ENCODE measurements at regions not wholly inside any gene's neighbourhood (a gene's known extent, or its start where the extent isn't known, plus 50 kb on each side); places are given as distances from the start of the nearest gene placed in this dataset.

DNA sequence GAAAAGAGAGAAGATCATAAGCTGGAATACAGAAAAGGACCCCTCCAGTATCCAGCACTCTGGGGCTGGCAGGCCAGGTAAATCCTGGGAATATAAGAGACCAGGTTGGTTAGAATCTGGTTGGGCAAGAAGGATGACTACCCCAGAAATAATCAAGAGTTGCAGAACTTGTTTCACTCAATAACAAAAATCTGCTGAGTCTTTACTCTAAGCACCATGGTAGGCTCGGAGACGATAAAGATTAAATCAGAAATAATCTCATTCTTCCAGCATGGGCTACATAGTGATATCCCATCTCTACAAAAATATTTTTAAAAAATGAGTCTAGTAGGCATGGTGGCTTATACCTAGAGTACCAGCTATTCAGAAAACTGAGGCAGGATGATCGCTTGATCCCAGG, 138.0 kb upstream of the KCNJ16 start:
- H3K9me3 ChIP-seq (ENCODE audit: control extremely low read depth in 1 of 5, control insufficient read depth in 4 of 5, insufficient read depth in 2 of 5, low read depth in 1 of 5, low read length in 4 of 5): peaks cover 0 to 2% (median 0%) of the 10 kb centered on the region in 5 experiments
- POLR2A ChIA-PET: interaction anchor here (0.5 kb wide), 1 partner anchor 97 kb away, joined by 3 read pairs; no protein-coding TSS in a partner anchor
- no peaks in the 10 kb centered on the region for H3K27me3 ChIP-seq (replicated peaks in 2 of 5; ENCODE audit: control insufficient read depth in 4 of 5, insufficient read depth in 5 of 5, low read length in 4 of 5)
- 100% methylated on average over 2 of the region's 3 CpGs for WGBS (ENCODE audit: insufficient coverage)
- H3K27ac ChIP-seq (ENCODE audit: insufficient read depth in 1 of 2, low read depth in 1 of 2, low read length in 2 of 2, poor library complexity in 1 of 2, severe bottlenecking in 2 of 2): no peak overlapping the region
- H3K4me1 ChIP-seq (ENCODE audit: control extremely low read depth in 1 of 4, control insufficient read depth in 4 of 4, insufficient read depth in 4 of 4, low read length in 3 of 4): no peaks in the 10 kb centered on the region
- no peaks in the 10 kb centered on the region for H3K36me3 ChIP-seq (ENCODE audit: control insufficient read depth in 4 of 4, insufficient read depth in 4 of 4, low read length in 3 of 4)
- H3K4me3 ChIP-seq (ENCODE audit: control insufficient read depth in 1 of 7, extremely low read depth in 1 of 7, insufficient read depth in 4 of 7, low read depth in 2 of 7, low read length in 6 of 7): no peak overlapping the region
- no peak for DNase-seq
- CTCF ChIA-PET: interaction anchor here (1.0 kb wide), 1 partner anchor 10 kb away, joined by 3 read pairs; no protein-coding TSS in a partner anchor

DNA sequence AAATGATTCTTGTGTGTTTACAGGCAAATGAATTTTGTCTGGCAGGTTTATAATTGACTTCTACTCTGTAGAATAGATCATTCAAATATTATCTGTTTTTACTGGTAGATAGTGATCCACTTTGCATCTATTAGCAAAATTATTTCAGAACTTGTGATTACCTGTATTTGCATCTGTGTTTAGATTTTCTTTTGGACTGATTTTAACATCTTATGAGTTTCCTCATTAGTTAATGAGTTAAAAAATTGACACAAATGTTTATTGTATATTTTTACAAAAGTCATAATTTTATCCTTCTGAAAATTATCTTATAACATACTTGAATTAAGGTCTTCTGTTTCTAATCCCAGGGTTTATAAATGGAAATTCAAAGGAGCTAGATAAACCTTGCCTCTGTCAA, 132.0 kb upstream of the KCNJ16 start:
- no peak overlapping the region for H3K4me3 ChIP-seq (ENCODE audit: control insufficient read depth in 1 of 7, extremely low read depth in 1 of 7, insufficient read depth in 4 of 7, low read depth in 2 of 7, low read length in 6 of 7)
- H3K27ac ChIP-seq (ENCODE audit: insufficient read depth in 1 of 2, low read depth in 1 of 2, low read length in 2 of 2, poor library complexity in 1 of 2, severe bottlenecking in 2 of 2): no peak overlapping the region
- H3K36me3 ChIP-seq (ENCODE audit: control insufficient read depth in 4 of 4, insufficient read depth in 4 of 4, low read length in 3 of 4): no peaks in the 10 kb centered on the region
- CTCF ChIA-PET: no interaction called here
- H3K4me1 ChIP-seq (ENCODE audit: control extremely low read depth in 1 of 4, control insufficient read depth in 4 of 4, insufficient read depth in 4 of 4, low read length in 3 of 4): peaks cover 0 to 11% (median 4%) of the 10 kb centered on the region in 4 experiments
- no peak for DNase-seq
- POLR2A ChIA-PET: no interaction called here
- H3K27me3 ChIP-seq (replicated peaks in 2 of 5; ENCODE audit: control insufficient read depth in 4 of 5, insufficient read depth in 5 of 5, low read length in 4 of 5): no peaks in the 10 kb centered on the region
- H3K9me3 ChIP-seq (ENCODE audit: control extremely low read depth in 1 of 5, control insufficient read depth in 4 of 5, insufficient read depth in 2 of 5, low read depth in 1 of 5, low read length in 4 of 5): no peaks in the 10 kb centered on the region

DNA sequence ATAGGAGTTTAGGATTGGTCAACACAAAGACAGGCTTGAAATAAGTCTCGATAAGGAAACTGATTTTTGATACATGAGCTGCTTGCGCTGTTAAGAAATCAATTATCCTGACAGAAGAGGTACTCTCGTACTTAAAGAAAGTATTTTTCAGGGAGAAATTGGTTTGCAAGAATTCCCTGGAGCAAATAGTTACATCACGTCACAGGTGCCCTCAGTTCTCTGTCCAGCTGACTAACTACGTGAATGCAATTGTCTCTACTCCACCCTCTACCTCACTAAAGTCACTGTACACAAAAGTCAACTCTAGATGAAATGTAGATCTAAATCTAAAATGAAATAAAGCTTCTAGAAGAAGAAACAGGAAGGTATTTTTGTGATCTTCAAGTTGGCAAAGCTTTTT, 130.6 kb upstream of the KCNJ16 start:
- CTCF ChIA-PET: interaction anchor here (0.6 kb wide), 1 partner anchor 91 kb away, joined by 3 read pairs; no protein-coding TSS in a partner anchor
- POLR2A ChIA-PET: no interaction called here
- no peaks in the 10 kb centered on the region for H3K27me3 ChIP-seq (replicated peaks in 2 of 5; ENCODE audit: control insufficient read depth in 4 of 5, insufficient read depth in 5 of 5, low read length in 4 of 5)

DNA sequence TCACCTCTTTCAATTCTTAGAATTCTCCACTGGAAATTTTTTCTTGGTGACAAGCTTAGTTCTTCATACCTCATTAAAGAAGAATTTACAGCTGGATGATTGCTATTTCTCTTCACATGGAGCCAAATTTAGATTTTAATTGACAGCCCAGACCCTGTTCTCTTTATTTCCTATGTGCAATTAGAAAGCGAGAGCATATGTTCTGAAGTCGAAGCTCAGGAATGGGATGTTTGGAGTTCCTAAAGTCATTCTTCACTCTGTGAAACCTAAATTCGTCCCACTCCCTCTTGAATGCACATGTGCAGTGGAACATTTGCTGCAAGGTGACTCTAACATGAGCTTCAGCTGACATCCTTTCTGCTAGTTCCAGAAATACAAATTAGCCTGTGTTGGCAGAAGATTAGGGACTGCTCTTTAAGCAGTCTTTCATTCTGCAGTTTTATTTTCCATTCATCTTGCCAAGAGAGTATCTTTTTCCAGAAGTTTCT, 129.3 kb upstream of the KCNJ16 start:
- Histone ChIP-seq H3K9me3 (ENCODE audit: control extremely low read depth in 1 of 5, control insufficient read depth in 4 of 5, insufficient read depth in 2 of 5, low read depth in 1 of 5, low read length in 4 of 5) (no peaks in the 10 kb centered on the region), H3K4me1 (ENCODE audit: control extremely low read depth in 1 of 4, control insufficient read depth in 4 of 4, insufficient read depth in 4 of 4, low read length in 3 of 4) (peaks cover 0 to 15% (median 4%) of the 10 kb centered on the region in 4 experiments), H3K36me3 (ENCODE audit: control insufficient read depth in 4 of 4, insufficient read depth in 4 of 4, low read length in 3 of 4) (no peaks in the 10 kb centered on the region), H3K27me3 (replicated peaks in 2 of 5; ENCODE audit: control insufficient read depth in 4 of 5, insufficient read depth in 5 of 5, low read length in 4 of 5) (no peaks in the 10 kb centered on the region), H3K27ac (ENCODE audit: insufficient read depth in 1 of 2, low read depth in 1 of 2, low read length in 2 of 2, poor library complexity in 1 of 2, severe bottlenecking in 2 of 2) (no peak overlapping the region), H3K4me3 (ENCODE audit: control insufficient read depth in 1 of 7, extremely low read depth in 1 of 7, insufficient read depth in 4 of 7, low read depth in 2 of 7, low read length in 6 of 7) (no peak overlapping the region)
- no peak for DNase-seq
- ChIA-PET CTCF (interaction anchor here (1.5 kb wide), 1 partner anchor 10 kb away, joined by 3 read pairs; no protein-coding TSS in a partner anchor), POLR2A (no interaction called here)
- WGBS (ENCODE audit: insufficient coverage): 93% methylated on average over 3 of the region's 3 CpGs

More for the DNA sequence above, 130.6 kb upstream of the KCNJ16 start:
- Histone ChIP-seq H3K9me3 (ENCODE audit: control extremely low read depth in 1 of 5, control insufficient read depth in 4 of 5, insufficient read depth in 2 of 5, low read depth in 1 of 5, low read length in 4 of 5) (no peaks in the 10 kb centered on the region), H3K27ac (ENCODE audit: insufficient read depth in 1 of 2, low read depth in 1 of 2, low read length in 2 of 2, poor library complexity in 1 of 2, severe bottlenecking in 2 of 2) (no peak overlapping the region), H3K4me1 (ENCODE audit: control extremely low read depth in 1 of 4, control insufficient read depth in 4 of 4, insufficient read depth in 4 of 4, low read length in 3 of 4) (peaks cover 0 to 12% (median 4%) of the 10 kb centered on the region in 4 experiments), H3K36me3 (ENCODE audit: control insufficient read depth in 4 of 4, insufficient read depth in 4 of 4, low read length in 3 of 4) (no peaks in the 10 kb centered on the region), H3K4me3 (ENCODE audit: control insufficient read depth in 1 of 7, extremely low read depth in 1 of 7, insufficient read depth in 4 of 7, low read depth in 2 of 7, low read length in 6 of 7) (no peak overlapping the region)
- WGBS (ENCODE audit: insufficient coverage): 97% methylated on average over 4 of the region's 5 CpGs
- DNase-seq: no peak

DNA sequence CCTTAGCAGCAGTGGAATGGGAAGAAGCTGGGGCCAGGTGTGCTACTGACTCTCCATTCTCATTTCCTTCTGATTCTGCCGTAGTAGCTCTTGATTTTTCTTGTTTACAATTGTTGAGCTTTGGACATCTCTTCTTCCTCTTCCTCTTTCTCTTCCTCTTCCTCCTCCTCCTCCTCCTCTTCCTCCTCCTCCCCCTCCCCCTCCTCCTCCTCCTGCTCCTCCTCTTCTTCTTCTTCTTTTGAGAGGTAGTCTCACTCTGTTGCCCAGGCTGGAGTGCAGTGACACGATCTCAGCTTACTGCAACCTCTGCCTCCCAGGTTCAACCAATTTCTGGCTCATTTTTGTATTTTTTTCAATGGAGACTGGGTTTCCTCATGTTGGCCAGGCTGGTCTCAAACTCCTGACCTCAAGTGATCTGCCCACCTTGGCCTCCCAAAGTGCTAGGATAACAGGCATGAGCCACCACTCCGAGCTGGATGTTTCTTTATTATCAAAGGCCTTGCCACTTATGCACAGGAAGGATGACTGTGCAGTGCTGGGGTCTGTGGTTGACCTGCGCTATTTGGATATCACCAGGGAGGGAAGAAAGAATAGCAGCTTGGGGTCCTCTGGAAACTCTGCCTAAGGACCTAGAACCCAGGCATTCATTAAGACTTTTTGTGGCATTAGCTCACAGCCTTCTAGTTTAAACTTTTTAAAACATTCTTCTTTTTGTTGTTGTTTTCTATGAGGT, 127.8 kb upstream of the KCNJ16 start:
- 40% methylated on average over 2 of the region's 4 CpGs for WGBS (ENCODE audit: insufficient coverage)
- Histone ChIP-seq H3K36me3 (ENCODE audit: control insufficient read depth in 4 of 4, insufficient read depth in 4 of 4, low read length in 3 of 4) (no peaks in the 10 kb centered on the region), H3K4me1 (ENCODE audit: control extremely low read depth in 1 of 4, control insufficient read depth in 4 of 4, insufficient read depth in 4 of 4, low read length in 3 of 4) (peaks cover 0 to 15% (median 4%) of the 10 kb centered on the region in 4 experiments), H3K4me3 (ENCODE audit: control insufficient read depth in 1 of 7, extremely low read depth in 1 of 7, insufficient read depth in 4 of 7, low read depth in 2 of 7, low read length in 6 of 7) (no peak overlapping the region), H3K27ac (ENCODE audit: insufficient read depth in 1 of 2, low read depth in 1 of 2, low read length in 2 of 2, poor library complexity in 1 of 2, severe bottlenecking in 2 of 2) (no peak overlapping the region), H3K9me3 (ENCODE audit: control extremely low read depth in 1 of 5, control insufficient read depth in 4 of 5, insufficient read depth in 2 of 5, low read depth in 1 of 5, low read length in 4 of 5) (no peaks in the 10 kb centered on the region), H3K27me3 (replicated peaks in 2 of 5; ENCODE audit: control insufficient read depth in 4 of 5, insufficient read depth in 5 of 5, low read length in 4 of 5) (no peaks in the 10 kb centered on the region)
- POLR2A ChIA-PET: interaction anchor here (0.5 kb wide), 1 partner anchor 16 kb away, joined by 3 read pairs; no protein-coding TSS in a partner anchor
- CTCF ChIA-PET: interaction anchor here (0.7 kb wide), 1 partner anchor 10 kb away, joined by 3 read pairs; no protein-coding TSS in a partner anchor
- DNase-seq: peak; percentile 73 to 92 (median 90)

DNA sequence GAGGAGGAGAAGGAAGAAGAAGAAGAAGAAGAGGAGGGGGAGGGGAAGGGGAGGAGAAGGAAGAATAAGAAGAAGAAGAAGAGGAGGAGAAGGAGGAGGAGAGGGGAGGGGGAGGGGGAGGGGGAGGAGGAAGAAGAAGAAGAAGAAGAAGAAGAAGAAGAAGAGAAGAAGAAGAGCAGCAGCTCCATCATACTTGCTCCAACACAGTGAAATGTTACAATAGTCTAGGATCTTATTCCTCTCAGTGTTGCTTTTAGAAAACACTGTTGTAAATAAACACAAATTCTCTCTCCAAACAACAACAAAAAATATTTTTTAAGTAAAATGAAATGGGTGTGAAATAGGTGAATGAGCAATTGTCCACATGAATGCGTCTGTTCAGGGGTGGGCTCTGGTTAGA, 126.6 kb upstream of the KCNJ16 start:
- CTCF ChIA-PET: no interaction called here

DNA sequence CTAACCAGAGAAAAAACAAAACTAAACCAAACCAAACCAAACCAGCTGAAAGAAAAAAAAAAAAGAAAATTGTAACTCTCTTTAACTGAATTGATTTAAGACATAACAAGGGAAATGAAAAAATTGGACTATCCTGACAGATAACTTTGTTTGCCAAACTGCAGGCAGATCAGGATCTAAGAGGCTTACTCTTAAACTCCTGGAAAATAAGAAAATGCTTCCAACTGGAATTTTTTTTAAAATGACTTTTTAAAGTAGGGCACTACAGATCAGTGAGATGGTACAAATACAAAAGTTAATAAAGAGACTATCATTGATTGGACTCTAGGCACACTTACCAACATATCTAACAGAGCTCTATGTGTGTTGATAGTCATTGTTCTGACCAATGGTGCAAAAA, 125.5 kb upstream of the KCNJ16 start:
- Histone ChIP-seq H3K4me1 (ENCODE audit: control extremely low read depth in 1 of 4, control insufficient read depth in 4 of 4, insufficient read depth in 4 of 4, low read length in 3 of 4) (peaks cover 0 to 15% (median 4%) of the 10 kb centered on the region in 4 experiments), H3K36me3 (ENCODE audit: control insufficient read depth in 4 of 4, insufficient read depth in 4 of 4, low read length in 3 of 4) (no peaks in the 10 kb centered on the region), H3K9me3 (ENCODE audit: control extremely low read depth in 1 of 5, control insufficient read depth in 4 of 5, insufficient read depth in 2 of 5, low read depth in 1 of 5, low read length in 4 of 5) (no peaks in the 10 kb centered on the region), H3K27ac (ENCODE audit: insufficient read depth in 1 of 2, low read depth in 1 of 2, low read length in 2 of 2, poor library complexity in 1 of 2, severe bottlenecking in 2 of 2) (no peak overlapping the region), H3K27me3 (replicated peaks in 2 of 5; ENCODE audit: control insufficient read depth in 4 of 5, insufficient read depth in 5 of 5, low read length in 4 of 5) (no peaks in the 10 kb centered on the region), H3K4me3 (ENCODE audit: control insufficient read depth in 1 of 7, extremely low read depth in 1 of 7, insufficient read depth in 4 of 7, low read depth in 2 of 7, low read length in 6 of 7) (no peak overlapping the region)
- no peak for DNase-seq
- POLR2A ChIA-PET: no interaction called here
- CTCF ChIA-PET: no interaction called here

More for the DNA sequence above, 126.6 kb upstream of the KCNJ16 start:
- H3K27ac ChIP-seq (ENCODE audit: insufficient read depth in 1 of 2, low read depth in 1 of 2, low read length in 2 of 2, poor library complexity in 1 of 2, severe bottlenecking in 2 of 2): no peak overlapping the region
- peaks cover 0 to 15% (median 4%) of the 10 kb centered on the region in 4 experiments for H3K4me1 ChIP-seq (ENCODE audit: control extremely low read depth in 1 of 4, control insufficient read depth in 4 of 4, insufficient read depth in 4 of 4, low read length in 3 of 4)
- no peaks in the 10 kb centered on the region for H3K9me3 ChIP-seq (ENCODE audit: control extremely low read depth in 1 of 5, control insufficient read depth in 4 of 5, insufficient read depth in 2 of 5, low read depth in 1 of 5, low read length in 4 of 5)
- no peak for DNase-seq
- H3K4me3 ChIP-seq (ENCODE audit: control insufficient read depth in 1 of 7, extremely low read depth in 1 of 7, insufficient read depth in 4 of 7, low read depth in 2 of 7, low read length in 6 of 7): no peak overlapping the region
- POLR2A ChIA-PET: no interaction called here
- WGBS (ENCODE audit: insufficient coverage): 86% methylated on average over 1 of the region's 1 CpG
- no peaks in the 10 kb centered on the region for H3K27me3 ChIP-seq (replicated peaks in 2 of 5; ENCODE audit: control insufficient read depth in 4 of 5, insufficient read depth in 5 of 5, low read length in 4 of 5)
- H3K36me3 ChIP-seq (ENCODE audit: control insufficient read depth in 4 of 4, insufficient read depth in 4 of 4, low read length in 3 of 4): no peaks in the 10 kb centered on the region

All from common myeloid progenitor, CD34-positive (primary cell).